GM19043 (cell line): ENCODE measurements at regions not wholly inside any gene's neighbourhood (a gene's known extent, or its start where the extent isn't known, plus 50 kb on each side); places are given as distances from the start of the nearest gene placed in this dataset.

Experiments
- ATAC-seq: cut with Tn5 transposase; IDR thresholded peaks from one replicate; pipeline ENCODE4 v1.9.1; 2021; ENCODE audit warnings: low read depth; ENCODE audit not compliant: unreplicated experiment

DNA sequence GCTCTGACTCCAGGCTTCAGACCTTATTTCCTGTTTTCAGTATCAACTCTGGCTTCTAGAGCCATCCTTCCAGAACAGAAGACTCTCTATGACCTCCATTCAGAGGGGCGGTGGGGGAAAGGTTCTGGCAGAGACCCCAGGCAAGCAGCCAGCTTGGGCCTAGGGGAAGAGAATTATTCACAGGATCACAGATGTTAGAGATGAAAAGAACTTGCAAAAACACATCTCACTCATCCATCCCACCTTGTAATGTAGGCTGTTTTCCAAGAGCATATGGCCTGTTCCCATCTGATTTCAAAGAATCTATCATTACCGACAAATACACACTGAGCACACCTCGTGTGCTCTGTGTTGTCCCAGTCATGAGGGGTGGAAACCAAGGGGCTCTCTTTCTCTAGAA lies 131.9 kb downstream of the GRIN2B start:
- no peak for ATAC-seq

DNA sequence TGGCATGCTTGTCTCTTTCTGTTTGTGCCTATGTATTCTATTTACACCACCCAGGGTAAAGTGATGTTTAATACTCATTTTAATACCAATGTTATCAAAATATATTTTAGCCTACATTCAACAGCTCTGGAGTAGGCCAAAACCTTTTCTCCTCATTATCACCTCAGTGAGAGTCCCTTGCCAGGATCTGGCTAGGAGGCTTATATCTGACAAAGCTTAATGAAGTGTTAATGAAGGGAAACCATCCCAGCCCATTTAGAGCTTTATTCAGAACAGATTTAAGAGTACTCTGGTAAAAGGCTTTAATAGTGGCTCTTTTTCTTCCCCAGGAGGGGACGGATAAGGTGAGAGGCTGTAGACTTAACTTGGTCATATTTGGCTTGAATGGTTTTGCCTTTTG lies 137.6 kb downstream of the GRIN2B start:
- ATAC-seq: no peak

DNA sequence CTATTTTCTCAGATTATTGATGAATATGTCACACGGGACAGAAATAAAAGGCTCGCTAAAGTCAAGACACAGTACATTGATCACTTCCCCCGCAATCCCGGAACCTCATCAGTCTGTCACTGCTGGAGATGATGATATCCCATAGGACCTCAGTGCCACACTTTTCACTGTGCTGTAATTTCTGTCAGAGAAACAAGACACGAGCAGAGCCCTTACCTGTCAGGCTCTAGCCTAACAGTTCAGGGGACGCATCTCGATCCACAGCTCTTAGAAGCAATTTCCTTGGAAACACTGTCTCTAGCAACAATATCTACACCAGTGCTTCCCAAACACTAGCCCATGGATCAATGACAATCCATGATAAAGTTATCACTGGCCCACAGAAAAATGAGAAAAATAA lies 140.0 kb downstream of the GRIN2B start:
- no peak for ATAC-seq

DNA sequence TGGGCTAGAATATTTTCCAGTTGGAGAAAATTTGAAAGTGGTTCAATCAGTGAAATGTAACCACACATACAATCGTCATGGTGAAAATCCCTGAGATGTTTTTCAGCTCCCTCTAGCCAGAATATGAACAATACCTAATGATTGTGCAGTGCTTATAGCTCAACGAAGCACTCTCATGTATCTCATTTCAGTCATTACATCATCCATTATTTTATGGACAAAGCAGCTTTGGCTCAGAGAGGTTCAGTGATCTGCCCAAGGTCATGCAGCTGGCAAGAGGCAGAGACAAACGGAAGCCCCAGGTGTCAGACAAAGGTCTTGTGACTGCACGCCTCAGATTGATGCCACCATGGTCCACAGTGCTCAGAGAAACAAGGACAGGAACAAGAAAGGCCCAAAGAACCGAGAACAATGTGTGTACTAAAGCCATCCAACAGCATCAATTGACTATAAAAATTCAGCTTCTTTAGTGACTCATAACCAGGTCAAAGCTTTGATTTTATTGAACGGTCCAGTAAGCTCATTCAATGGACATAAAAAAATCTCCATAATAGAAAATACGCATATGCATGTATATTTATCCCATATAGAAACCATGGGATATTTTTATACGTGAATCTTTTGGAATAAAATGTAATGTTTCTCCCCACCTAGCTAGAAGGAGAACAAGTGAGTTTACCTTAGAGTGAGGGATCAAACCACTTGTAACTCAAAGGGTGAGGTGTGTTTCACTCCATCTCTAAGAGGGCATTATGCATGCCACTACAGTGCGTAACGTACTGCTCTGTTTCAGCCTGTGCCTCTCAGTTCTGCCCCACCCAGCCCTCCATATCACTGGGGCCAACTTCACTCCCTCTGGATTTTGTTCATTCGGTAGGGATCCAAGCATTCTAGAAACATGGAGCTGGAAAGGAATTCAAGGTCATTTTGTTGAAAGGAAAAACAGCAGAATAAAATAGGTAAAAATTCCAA lies 141.8 kb downstream of the GRIN2B start:
- no peak for ATAC-seq

DNA sequence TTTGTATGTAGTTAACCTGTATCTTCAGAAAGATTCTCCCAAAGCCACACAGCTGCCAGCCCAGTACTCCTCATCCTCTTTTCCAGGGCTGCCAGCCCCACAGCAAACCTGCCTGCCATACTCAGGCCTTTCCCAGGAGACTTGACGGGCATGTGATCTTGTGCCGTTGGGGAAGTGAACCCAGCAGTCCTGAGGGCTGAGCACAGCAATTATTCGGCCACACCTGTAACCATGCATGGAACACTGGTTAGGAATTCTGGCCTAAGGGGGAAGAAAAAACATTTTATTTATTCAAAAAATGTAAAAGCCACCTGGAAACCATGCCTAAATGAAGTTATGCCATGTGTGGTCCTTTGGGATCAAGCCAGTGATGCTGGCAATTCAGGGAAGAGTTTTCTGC lies 145.3 kb downstream of the GRIN2B start:
- no peak for ATAC-seq

DNA sequence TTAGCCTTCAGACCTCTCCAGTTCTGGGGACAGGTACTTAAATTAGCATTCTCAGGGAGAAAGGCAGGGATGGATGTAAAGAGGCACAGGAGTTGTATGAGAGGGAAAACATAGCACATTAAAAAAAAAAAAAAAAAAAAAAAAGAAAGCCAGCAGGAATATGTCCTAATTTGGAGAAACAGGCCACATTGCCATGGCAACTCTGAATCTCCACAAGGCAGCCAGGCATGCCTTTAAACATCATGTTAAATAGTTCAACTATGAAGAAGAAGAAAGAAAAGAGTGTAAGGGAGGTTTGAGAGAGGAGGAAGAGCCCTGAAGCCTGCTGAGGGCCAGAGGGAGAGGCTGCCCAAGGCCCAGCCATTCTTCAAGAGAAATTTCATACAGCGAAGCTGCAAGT lies 145.8 kb downstream of the GRIN2B start:
- no peak for ATAC-seq

DNA sequence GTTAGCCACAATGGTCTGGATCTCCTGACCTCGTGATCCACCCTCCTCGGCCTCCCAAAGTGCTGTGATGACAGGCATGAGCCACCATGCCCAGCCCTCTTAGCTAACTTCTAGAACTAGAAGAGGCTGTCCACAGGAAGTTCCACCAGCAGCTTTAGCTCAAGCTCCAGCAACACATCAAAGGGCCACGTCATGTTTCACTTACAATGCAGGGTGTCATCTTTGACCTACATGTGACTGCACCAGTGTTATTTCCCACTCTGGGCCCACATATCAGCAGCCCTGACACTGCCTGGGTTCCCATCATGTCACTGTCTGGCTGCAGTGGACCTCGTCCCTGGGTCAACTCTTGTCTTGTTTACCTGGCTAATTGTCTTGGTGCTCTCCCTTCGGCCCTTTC lies 147.2 kb downstream of the GRIN2B start:
- ATAC-seq: no peak

DNA sequence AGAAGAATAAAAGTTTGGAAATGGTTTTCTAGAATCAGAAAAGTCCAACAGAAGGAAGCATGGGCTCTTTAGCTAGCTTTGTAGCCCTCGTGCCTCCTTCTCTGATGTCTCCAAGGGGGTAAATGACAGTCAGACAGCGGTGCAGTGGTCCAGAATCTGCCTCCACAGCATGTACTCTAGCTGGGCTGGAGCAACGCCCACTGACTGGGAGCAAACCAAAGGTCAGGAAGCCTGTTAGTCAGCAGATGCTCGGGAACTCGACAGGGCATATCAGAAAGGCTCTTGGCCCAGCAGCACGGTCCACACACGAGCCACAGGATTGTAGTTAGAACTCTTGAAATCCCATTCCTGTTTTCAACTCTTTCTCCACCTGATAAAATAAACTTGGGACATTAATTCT lies 164.3 kb downstream of the GRIN2B start:
- no peak for ATAC-seq

DNA sequence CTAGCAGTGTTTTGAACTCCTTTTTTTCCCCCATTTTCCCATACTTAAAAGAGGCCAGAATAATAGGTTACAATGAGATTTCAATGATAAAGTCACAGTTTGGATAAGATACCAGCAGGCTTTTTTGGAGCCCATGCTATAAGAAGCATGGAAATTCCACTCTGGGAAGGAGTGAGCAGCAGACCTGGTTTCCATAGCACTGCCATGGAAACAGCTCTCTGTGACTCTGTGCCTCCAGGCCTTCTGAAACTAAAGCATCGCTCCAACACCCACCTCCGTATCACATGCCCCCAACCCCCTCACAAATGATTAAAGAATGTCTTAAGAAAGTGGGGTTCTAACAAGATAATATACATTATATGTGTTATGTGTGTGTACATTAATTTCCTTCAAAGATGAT lies 165.0 kb downstream of the GRIN2B start:
- ATAC-seq: no peak

DNA sequence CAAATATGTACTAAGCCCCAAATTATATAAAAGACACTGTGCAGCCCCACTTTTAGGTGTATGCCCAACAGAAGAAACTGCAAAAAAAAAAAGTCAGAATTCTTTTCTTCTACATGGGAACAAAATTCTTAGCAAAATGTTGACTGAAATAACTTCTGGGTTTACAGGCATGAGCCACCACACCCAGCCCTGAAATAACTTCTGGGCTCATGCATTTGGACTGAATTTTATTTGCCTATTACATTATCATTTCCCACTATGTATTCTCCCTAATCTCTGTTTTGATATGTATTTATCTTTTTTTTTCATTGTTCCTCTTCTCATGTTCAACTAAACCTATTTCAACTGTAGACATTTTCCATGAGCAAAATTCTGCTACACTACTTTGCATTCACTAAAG lies 169.2 kb downstream of the GRIN2B start:
- ATAC-seq: no peak

DNA sequence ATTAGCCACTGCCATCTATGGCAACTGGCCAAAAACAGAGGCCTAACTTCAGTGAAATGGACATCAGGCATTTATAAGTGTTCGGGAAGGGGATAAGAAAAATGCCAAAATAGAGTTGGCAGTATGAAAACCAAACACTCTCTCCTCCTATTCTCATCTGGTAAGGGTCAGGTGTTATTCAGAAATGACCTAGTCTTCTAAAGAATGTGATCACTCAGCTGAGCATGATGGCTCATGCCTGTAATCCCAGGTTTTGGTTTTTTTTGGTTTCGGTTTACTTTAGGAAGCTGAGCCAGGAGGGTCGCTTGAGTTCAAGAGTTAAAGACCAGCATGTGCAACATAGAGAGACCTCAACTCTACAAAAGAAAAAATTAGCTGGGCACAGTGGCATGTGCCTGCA lies 170.3 kb downstream of the GRIN2B start:
- ATAC-seq: no peak

DNA sequence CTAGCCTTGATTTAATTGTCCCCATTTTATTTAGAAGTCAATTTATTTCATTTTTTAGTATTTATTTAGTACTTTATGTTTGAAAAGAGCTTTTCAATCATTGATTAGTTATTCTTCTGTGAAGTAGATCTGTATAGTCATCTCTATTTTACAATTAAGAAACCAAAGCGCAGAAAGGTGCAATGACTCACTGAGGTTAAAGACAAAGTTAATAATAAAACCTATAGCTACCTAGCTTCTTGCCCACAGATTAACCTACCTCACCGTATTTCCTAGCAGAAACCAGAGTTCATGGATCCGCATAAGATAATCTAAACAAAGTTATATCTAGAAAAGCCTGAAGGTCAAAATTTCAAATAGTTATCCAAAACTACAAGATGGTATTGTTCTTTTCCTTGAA lies 176.4 kb downstream of the GRIN2B start:
- no peak for ATAC-seq

DNA sequence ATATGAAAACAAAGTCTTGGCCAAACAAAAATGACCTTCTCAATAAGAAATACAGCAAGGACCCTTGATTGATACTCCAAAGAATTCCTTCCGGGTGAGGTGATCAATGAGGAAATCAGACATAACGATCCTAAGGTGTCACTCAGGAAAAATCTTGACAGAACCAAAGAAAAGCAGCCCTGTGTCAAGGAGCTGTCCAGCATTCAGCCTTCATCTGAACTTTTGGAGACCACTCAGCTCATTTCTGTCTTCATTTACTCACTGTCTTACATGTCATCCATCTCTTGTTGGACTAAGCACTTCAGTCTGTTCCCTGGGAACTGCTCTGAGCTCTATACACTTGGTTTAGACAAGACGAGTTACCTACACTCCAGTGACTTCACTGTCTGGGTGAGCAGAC lies 179.9 kb downstream of the GRIN2B start:
- ATAC-seq: no peak

DNA sequence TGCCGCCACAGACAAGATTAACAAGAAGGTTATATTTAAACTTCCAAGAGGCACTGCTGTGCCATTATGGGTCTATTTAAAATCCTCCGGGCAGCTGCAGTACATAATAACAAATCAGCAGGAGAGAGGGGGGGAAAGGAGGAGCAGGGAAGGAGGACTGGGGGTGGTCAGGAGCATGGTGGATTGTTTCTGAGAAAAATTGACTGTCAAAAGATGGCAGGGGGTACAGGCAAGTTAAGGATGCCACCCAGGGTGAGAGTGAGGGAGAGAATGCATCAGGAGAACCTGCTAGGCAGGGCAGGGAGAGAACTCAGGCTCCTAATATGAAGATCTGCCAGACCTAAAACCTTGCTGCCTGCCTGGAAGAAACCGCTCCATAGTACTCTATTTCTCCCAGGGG lies 181.8 kb downstream of the GRIN2B start:
- no peak for ATAC-seq

DNA sequence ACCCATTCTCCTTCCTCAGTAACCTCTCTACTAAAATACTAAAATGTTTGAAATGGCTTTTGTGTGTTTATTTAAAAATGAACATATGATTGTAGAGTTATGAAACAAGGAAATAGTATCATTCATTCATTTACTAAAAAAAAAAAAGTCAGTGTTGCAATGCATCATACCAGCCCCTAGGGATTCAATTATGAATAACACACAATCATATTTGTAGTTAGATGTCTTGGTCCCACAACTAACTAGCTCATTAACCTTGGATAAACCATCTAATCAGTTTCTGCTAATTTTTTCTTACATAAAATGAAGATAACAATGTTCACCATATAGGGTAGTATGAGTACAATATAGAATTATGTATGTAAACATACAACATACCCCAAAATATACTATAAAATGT lies 183.2 kb downstream of the GRIN2B start:
- no peak for ATAC-seq

DNA sequence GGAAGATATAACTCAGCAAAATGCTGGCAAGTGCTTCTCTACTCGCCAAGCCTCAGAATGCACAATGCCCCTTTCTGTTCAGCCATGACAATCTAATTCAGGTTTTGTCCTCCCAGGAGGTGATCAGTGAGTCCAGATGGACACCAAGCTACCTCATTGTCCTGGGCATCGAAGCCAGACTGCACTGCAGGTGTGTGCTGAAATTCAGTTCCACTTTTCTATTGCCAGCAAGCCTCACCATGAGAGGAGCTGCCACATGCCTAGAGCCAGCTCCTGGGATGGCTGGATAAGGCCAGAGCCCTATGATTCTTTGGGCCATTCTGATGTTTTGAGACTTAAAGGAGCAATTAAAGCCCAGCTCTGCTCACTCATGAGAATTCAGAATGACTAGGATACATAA lies 186.7 kb downstream of the GRIN2B start:
- ATAC-seq: no peak

DNA sequence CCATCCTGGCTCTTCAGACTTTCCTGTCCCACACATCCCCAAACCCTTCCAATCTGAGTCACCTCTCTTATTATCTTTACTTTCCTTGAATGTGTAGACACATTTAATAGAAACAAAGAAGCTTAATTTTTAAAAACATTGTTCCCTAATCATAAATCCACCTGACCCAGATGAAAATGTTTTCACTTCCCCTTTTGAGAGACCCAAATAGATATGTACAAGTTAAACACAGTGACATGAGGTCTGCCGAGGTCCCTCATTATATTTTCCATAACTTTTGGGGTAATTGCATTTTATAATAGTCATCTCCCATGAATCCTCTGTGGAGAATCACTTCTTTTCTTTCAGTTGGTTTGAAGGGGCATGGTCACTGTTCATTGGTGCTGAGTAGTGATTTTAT lies 191.1 kb downstream of the GRIN2B start:
- no peak for ATAC-seq

DNA sequence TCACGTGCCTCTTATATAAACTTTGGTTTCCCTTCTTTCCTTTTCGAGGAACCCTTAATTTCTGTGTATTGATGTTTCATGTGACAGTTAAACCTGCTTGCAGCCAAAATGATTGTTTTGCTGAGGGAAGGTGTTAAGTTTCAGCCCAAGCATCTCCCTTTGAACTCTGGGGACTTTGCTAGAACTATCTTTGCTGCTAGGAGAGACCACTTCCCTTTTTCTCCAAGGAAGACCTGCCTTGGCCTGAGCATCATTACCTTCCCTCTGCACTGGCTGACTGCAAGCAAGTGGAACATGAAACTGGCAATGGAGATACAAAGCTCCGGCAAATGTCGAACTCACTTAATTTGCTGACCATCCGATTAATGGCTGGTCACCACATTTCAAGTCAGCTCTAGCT lies 192.8 kb downstream of the GRIN2B start:
- ATAC-seq: no peak

DNA sequence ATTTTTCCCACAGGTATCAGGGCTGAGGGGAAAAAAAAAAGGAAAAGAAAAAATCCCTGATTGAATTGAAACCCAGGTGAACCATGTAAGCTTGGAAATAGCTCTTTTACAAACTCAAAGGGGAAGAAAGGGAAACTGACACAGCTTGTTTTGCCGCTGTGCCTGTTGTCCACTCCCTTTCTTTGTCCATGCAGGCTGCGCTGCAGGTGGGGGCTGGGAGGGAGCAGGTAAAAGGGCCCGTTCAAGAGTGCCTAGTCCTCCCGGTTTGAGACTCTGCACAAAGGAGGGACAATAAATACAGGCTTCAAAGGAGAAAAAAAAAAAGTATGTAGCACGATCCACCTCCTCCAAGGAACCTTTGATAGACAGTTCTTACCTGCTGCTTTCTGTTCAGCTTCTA lies 194.8 kb downstream of the GRIN2B start:
- no peak for ATAC-seq

DNA sequence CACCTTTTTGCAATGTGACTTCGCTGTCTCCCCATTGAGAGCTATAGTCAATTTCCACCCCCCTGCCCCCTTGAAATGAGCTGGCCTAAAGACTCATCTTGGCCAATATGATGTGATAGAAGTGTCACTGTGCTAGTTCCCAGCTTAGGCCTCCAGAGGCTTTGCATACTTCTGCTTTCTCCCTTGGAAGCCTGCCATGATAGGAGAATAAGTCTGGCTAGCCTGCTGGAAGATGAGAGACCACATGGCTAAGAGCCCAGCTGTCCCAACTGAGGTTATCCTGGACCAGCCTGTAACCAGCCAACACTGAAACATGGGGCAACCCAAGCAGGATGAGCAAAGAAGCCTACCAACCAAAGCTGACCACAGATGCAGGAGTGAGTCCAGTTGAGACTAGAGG lies 196.9 kb downstream of the GRIN2B start:
- no peak for ATAC-seq

DNA sequence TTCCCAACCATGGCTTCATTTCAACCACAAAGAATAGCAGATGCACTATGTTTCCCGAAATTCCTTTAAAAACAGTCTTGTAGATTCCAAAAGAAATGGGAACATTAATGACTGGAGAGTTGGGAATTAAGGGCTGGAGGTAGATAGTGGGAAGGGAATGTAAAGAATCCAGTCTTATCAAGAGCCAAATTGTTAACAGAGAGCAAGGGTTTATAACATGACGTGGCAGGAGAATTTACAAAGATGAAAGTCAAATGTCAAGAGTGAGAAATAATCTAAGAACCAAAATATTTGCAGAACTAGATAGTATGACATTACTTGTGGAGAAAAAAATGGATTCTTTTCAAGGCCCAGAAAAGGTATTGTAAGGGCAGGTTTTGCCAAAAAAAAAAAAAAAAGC lies 200.9 kb downstream of the GRIN2B start:
- no peak for ATAC-seq

DNA sequence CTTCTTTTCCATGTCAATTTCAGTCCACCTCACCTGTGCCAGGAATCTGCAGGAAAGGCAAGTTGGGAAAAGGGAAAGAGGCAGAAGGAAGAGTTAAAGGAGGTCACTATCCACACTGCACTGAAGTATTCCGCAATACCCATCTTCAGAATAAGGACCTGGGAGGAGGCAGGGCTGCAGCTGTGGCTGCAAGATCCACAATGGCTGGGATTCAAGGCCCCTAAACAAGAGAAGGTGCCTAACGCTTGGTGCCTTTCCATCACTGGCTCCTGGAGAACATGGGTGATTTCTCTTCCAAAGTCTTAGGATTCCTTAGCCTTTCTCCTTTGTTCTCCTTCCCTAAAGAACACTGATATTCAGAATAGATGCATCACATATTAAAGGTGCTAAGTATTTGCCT lies 204.0 kb downstream of the GRIN2B start:
- no peak for ATAC-seq

DNA sequence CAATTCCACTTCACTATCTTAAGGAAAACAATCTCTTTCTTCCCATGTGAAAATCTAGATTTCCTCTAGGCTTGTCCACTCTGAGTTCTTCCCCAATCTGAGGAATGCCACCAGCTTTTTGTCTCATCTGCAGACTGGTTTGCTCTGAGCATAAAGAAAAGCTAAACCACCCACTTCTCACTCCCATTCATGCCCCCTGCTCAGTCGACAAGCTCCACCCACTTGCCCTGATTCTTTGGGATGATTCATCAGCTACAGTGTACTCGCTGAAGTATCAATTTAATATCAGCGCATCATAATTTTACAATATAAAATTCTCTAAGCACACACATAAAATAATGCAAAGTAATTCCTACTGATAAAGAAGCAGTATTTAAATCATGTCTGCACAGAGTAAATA lies 209.1 kb downstream of the GRIN2B start:
- no peak for ATAC-seq
